ENCODE measurements at regions not wholly inside any gene's neighbourhood (a gene's known extent, or its start where the extent isn't known, plus 50 kb on each side); places are given as distances from the start of the nearest gene placed in this dataset.
A peak's percentile ranks its signal among the peaks of the same experiment; 100 is the strongest.

GRCh38 chr1:30196457-30196856 is 526.9 kb downstream of the MATN1 start:
- no peak overlapping the region for H3K4me3 ChIP-seq (ENCODE audit: insufficient read length, low read depth)

GRCh38 chr1:30195424-30196134 is 527.8 kb downstream of the MATN1 start:
- no peaks in the 10 kb centered on the region for H3K36me3 ChIP-seq (ENCODE audit: insufficient read depth, insufficient read length, low read length)
- no peak overlapping the region for H3K4me3 ChIP-seq (ENCODE audit: insufficient read length, low read depth)
- H3K4me1 ChIP-seq (ENCODE audit: insufficient read depth, insufficient read length): peaks cover 13% of the 10 kb centered on the region
- no peak for DNase-seq (ENCODE audit: low read depth, low spot score)
- H3K9ac ChIP-seq (ENCODE audit: insufficient read length, low read depth): no peak overlapping the region
- H3K9me3 ChIP-seq (ENCODE audit: insufficient read depth, low read length): peaks cover 11% of the 10 kb centered on the region
- H3K27me3 ChIP-seq (ENCODE audit: insufficient read depth, insufficient read length): peaks cover 3% of the 10 kb centered on the region
- TF ChIP-seq YY1 (IDR thresholded peaks at IDR 0.05; ENCODE audit: insufficient read depth, insufficient read length): no peak
- no peak for TF ChIP-seq SUZ12 (IDR thresholded peaks at IDR 0.05; ENCODE audit: extremely low read depth, insufficient read depth, insufficient read length)
- no peak for TF ChIP-seq ZNF274 (IDR thresholded peaks at IDR 0.05; ENCODE audit: low read depth, low read length)

More at GRCh38 chr1:30196457-30196856, 526.9 kb downstream of the MATN1 start:
- TF ChIP-seq YY1 (IDR thresholded peaks at IDR 0.05; ENCODE audit: insufficient read depth, insufficient read length) (no peak), SUZ12 (IDR thresholded peaks at IDR 0.05; ENCODE audit: extremely low read depth, insufficient read depth, insufficient read length) (no peak), ZNF274 (IDR thresholded peaks at IDR 0.05; ENCODE audit: low read depth, low read length) (no peak)
- H3K36me3 ChIP-seq (ENCODE audit: insufficient read depth, insufficient read length, low read length): no peaks in the 10 kb centered on the region
- peaks cover 12% of the 10 kb centered on the region for H3K4me1 ChIP-seq (ENCODE audit: insufficient read depth, insufficient read length)
- H3K27me3 ChIP-seq (ENCODE audit: insufficient read depth, insufficient read length): peaks cover 3% of the 10 kb centered on the region
- DNase-seq (ENCODE audit: low read depth, low spot score): no peak
- peaks cover 19% of the 10 kb centered on the region for H3K9me3 ChIP-seq (ENCODE audit: insufficient read depth, low read length)
- H3K9ac ChIP-seq (ENCODE audit: insufficient read length, low read depth): no peak overlapping the region

GRCh38 chr1:30194741-30195423 is 528.5 kb downstream of the MATN1 start:
- no peak overlapping the region for H3K4me3 ChIP-seq (ENCODE audit: insufficient read length, low read depth)
- H3K4me1 ChIP-seq (ENCODE audit: insufficient read depth, insufficient read length): peaks cover 20% of the 10 kb centered on the region
- peaks cover 3% of the 10 kb centered on the region for H3K27me3 ChIP-seq (ENCODE audit: insufficient read depth, insufficient read length)
- H3K9ac ChIP-seq (ENCODE audit: insufficient read length, low read depth): no peak overlapping the region
- DNase-seq (ENCODE audit: low read depth, low spot score): no peak
- no peak for TF ChIP-seq YY1 (IDR thresholded peaks at IDR 0.05; ENCODE audit: insufficient read depth, insufficient read length)
- TF ChIP-seq ZNF274 (IDR thresholded peaks at IDR 0.05; ENCODE audit: low read depth, low read length): no peak
- TF ChIP-seq SUZ12 (IDR thresholded peaks at IDR 0.05; ENCODE audit: extremely low read depth, insufficient read depth, insufficient read length): no peak
- no peaks in the 10 kb centered on the region for H3K36me3 ChIP-seq (ENCODE audit: insufficient read depth, insufficient read length, low read length)
- peaks cover 4% of the 10 kb centered on the region; the same call in 1 of the 2 replicates for H3K9me3 ChIP-seq (ENCODE audit: insufficient read depth, low read length)

- Histone ChIP-seq H3K4me1 (ENCODE audit: insufficient read depth, insufficient read length) (peaks cover 21% of the 10 kb centered on the region), H3K9ac (ENCODE audit: insufficient read length, low read depth) (no peak overlapping the region), H3K4me3 (ENCODE audit: insufficient read length, low read depth) (no peak overlapping the region), H3K27me3 (ENCODE audit: insufficient read depth, insufficient read length) (no peaks in the 10 kb centered on the region), H3K36me3 (ENCODE audit: insufficient read depth, insufficient read length, low read length) (no peaks in the 10 kb centered on the region), H3K9me3 (ENCODE audit: insufficient read depth, low read length) (no peaks in the 10 kb centered on the region)
- no peak for DNase-seq (ENCODE audit: low read depth, low spot score)
- TF ChIP-seq SUZ12 (IDR thresholded peaks at IDR 0.05; ENCODE audit: extremely low read depth, insufficient read depth, insufficient read length) (no peak), YY1 (IDR thresholded peaks at IDR 0.05; ENCODE audit: insufficient read depth, insufficient read length) (no peak), ZNF274 (IDR thresholded peaks at IDR 0.05; ENCODE audit: low read depth, low read length) (no peak)
These were observed 529.3 kb downstream of the MATN1 start for GRCh38 chr1:30194046-30194619.

GRCh38 chr1:30192969-30193630 is 530.3 kb downstream of the MATN1 start:
- Histone ChIP-seq H3K36me3 (ENCODE audit: insufficient read depth, insufficient read length, low read length) (no peaks in the 10 kb centered on the region), H3K27me3 (ENCODE audit: insufficient read depth, insufficient read length) (no peaks in the 10 kb centered on the region), H3K9me3 (ENCODE audit: insufficient read depth, low read length) (no peaks in the 10 kb centered on the region), H3K9ac (ENCODE audit: insufficient read length, low read depth) (no peak overlapping the region), H3K4me3 (ENCODE audit: insufficient read length, low read depth) (no peak overlapping the region), H3K4me1 (ENCODE audit: insufficient read depth, insufficient read length) (peaks cover 24% of the 10 kb centered on the region)
- TF ChIP-seq ZNF274 (IDR thresholded peaks at IDR 0.05; ENCODE audit: low read depth, low read length): no peak
- TF ChIP-seq YY1 (IDR thresholded peaks at IDR 0.05; ENCODE audit: insufficient read depth, insufficient read length): no peak
- no peak for TF ChIP-seq SUZ12 (IDR thresholded peaks at IDR 0.05; ENCODE audit: extremely low read depth, insufficient read depth, insufficient read length)
- no peak for DNase-seq (ENCODE audit: low read depth, low spot score)

GRCh38 chr1:30191154-30191702 is 532.2 kb downstream of the MATN1 start:
- Histone ChIP-seq H3K9ac (ENCODE audit: insufficient read length, low read depth) (no peak overlapping the region), H3K36me3 (ENCODE audit: insufficient read depth, insufficient read length, low read length) (no peaks in the 10 kb centered on the region), H3K9me3 (ENCODE audit: insufficient read depth, low read length) (no peaks in the 10 kb centered on the region), H3K4me3 (ENCODE audit: insufficient read length, low read depth) (no peak overlapping the region), H3K27me3 (ENCODE audit: insufficient read depth, insufficient read length) (no peaks in the 10 kb centered on the region), H3K4me1 (ENCODE audit: insufficient read depth, insufficient read length) (peaks cover 18% of the 10 kb centered on the region)
- DNase-seq (ENCODE audit: low read depth, low spot score): peak; percentile 60
- no peak for TF ChIP-seq SUZ12 (IDR thresholded peaks at IDR 0.05; ENCODE audit: extremely low read depth, insufficient read depth, insufficient read length)
- no peak for TF ChIP-seq ZNF274 (IDR thresholded peaks at IDR 0.05; ENCODE audit: low read depth, low read length)
- no peak for TF ChIP-seq YY1 (IDR thresholded peaks at IDR 0.05; ENCODE audit: insufficient read depth, insufficient read length)

Data from NT2/D1 (cell line).